ENCODE measurements at regions not wholly inside any gene's neighbourhood (a gene's known extent, or its start where the extent isn't known, plus 50 kb on each side); places are given as distances from the start of the nearest gene placed in this dataset.

- DNase-seq (ENCODE audit: low read depth), result no peak
Measured at GRCh38 chr5:116810951-116811350, 236.3 kb upstream of the SEMA6A start.

GRCh38 chr5:116806836-116807235, 232.2 kb upstream of the SEMA6A start:
- TF ChIP-seq CTCF (conservative IDR thresholded peaks at IDR 0.05; ENCODE audit: low read depth, low read length), result no peak
- H3K4me3 ChIP-seq (ENCODE audit: low read length), result no peak overlapping the region

More at GRCh38 chr5:116810951-116811350, 236.3 kb upstream of the SEMA6A start:
- no peak for TF ChIP-seq CTCF (conservative IDR thresholded peaks at IDR 0.05; ENCODE audit: low read depth, low read length)
- H3K4me3 ChIP-seq (ENCODE audit: low read length), result no peak overlapping the region

DNA sequence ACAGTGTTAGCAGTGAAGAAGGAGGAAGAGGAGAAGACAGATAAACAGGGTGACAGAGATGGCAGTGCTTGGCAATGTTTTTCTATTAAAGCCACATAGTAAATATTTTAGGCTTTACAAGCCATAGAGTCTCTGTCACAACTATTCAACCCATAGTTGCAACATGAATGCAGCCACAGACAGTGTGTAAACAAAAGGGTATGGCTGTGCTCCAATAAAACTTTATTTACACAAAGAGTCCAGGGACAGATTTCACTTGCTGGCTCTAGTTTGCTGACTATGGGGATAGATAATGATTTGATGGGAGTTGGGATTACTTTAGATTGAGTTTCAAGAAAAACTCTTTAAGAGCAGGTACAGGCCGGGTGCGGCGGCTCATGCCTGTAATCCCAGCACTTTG, 224.8 kb upstream of the SEMA6A start:
- no peak overlapping the region for H3K4me3 ChIP-seq (ENCODE audit: low read length)
- no peak for TF ChIP-seq CTCF (conservative IDR thresholded peaks at IDR 0.05; ENCODE audit: low read depth, low read length)
- DNase-seq (ENCODE audit: low read depth), result no peak

More at GRCh38 chr5:116806836-116807235, 232.2 kb upstream of the SEMA6A start:
- no peak for DNase-seq (ENCODE audit: low read depth)

DNA sequence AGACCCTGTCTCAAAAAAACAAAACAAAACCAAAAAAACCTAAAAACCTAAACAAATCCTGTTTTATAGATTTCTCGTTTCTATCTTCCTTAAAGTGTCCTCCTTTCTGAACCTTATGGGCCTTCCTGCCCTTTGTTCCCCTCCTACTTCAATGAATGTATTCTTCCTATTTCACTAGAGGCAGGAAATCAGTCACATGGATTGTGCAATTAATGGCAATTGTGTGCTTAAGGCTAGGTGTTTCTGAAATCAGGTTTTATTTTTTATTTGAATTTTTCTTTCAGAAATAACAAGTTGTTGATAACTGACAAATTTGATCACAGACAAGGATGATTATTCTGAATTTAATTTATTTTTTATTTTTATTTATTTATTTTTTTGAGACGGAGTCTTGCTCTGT, 220.6 kb upstream of the SEMA6A start:
- H3K4me3 ChIP-seq (ENCODE audit: low read length), result no peak overlapping the region
- no peak for DNase-seq (ENCODE audit: low read depth)
- no peak for TF ChIP-seq CTCF (conservative IDR thresholded peaks at IDR 0.05; ENCODE audit: low read depth, low read length)

- H3K4me3 ChIP-seq (ENCODE audit: low read length), result no peak overlapping the region
- no peak for TF ChIP-seq CTCF (conservative IDR thresholded peaks at IDR 0.05; ENCODE audit: low read depth, low read length)
- DNase-seq (ENCODE audit: low read depth), result no peak
Measured at GRCh38 chr5:116789522-116789921, 214.9 kb upstream of the SEMA6A start.

DNA sequence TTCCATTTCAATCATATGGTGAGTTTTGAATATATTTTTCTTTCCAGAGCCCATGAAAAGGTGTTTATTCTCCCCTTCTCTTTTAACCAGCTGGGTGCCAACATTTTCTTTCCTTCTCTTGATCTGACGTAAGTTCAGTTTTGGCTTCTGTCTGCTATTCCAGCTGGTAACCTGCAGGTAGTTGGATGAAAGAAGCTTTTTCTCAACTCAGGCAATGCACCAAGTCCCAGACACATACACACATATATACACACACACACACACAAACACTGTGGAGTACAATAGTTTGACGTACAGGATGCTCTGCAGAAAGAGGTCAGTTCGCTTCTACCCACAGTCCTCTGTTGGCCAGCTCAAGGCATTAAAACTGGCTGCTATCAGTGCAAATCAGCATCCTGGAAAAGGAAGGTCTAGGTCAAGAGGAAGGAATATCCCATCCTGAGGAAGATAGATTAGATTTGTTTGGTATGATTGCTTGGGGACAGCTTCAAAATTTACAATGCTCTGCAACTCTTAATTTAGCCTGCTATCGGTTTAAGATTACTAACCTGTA, 214.3 kb upstream of the SEMA6A start:
- no peak for DNase-seq (ENCODE audit: low read depth)
- no peak for TF ChIP-seq CTCF (conservative IDR thresholded peaks at IDR 0.05; ENCODE audit: low read depth, low read length)

GRCh38 chr5:116787570-116787969, 212.9 kb upstream of the SEMA6A start:
- H3K4me3 ChIP-seq (ENCODE audit: low read length), result no peak overlapping the region
- no peak for TF ChIP-seq CTCF (conservative IDR thresholded peaks at IDR 0.05; ENCODE audit: low read depth, low read length)
- DNase-seq (ENCODE audit: low read depth), result no peak

More for the DNA sequence above, 214.3 kb upstream of the SEMA6A start:
- H3K4me3 ChIP-seq (ENCODE audit: low read length), result no peak overlapping the region
